HCT116 (cell line): ENCODE measurements at regions not wholly inside any gene's neighbourhood (a gene's known extent, or its start where the extent isn't known, plus 50 kb on each side); places are given as distances from the start of the nearest gene placed in this dataset.

Experiments used
- CTCF ChIP-seq, 3 experiments: fragments of 200-600 bp in 1 of 3; sonication (generic) in 1 of 3; IDR thresholded peaks in 2 of 3; conservative IDR thresholded peaks in 1 of 3; 2 replicates each; pipeline ENCODE4 v1.5.1; 2012 to 2017; ENCODE audit warnings: low read depth in 2 of 3, low read length in 2 of 3, antibody characterized with exemption in 1 of 3, borderline replicate concordance in 1 of 3, control low read depth in 1 of 3, mild to moderate bottlenecking in 1 of 3, mixed read lengths in 1 of 3, mixed run types in 1 of 3, moderate library complexity in 1 of 3; ENCODE audit not compliant: insufficient read depth in 1 of 3
- SIN3A ChIP-seq: IDR thresholded peaks from 2 replicates; pipeline ENCODE4 v1.6.1; 2012; ENCODE audit warnings: low read depth
- SRF ChIP-seq: IDR thresholded peaks from 2 replicates; pipeline ENCODE4 v1.6.1; 2012; ENCODE audit warnings: low read depth
- ZNF274 ChIP-seq: fragments of 200-500 bp; sonication (Bioruptor generic); IDR thresholded peaks from 2 replicates; pipeline ENCODE4 v1.6.1; 2014; ENCODE audit warnings: mild to moderate bottlenecking, low read depth, low read length, inconsistent platforms

GRCh38 chr4:83708500-83709175 lies 172.7 kb downstream of the GPAT3 start:
- TF ChIP-seq CTCF (IDR thresholded peaks at IDR 0.05 in 2 of 3, conservative IDR thresholded peaks at IDR 0.05 in 1 of 3; ENCODE audit: borderline replicate concordance in 1 of 3, insufficient read depth in 1 of 3, low read depth in 2 of 3, low read length in 2 of 3): no peak
- no peak for TF ChIP-seq ZNF274
- no peak for TF ChIP-seq SIN3A
- TF ChIP-seq SRF: no peak
